Activated B cell treated with CpG ODN at 0.5 μM for 24 hours (primary cell): ENCODE measurements at regions not wholly inside any gene's neighbourhood (a gene's known extent, or its start where the extent isn't known, plus 50 kb on each side); places are given as distances from the start of the nearest gene placed in this dataset.

Source experiments
- ATAC-seq: fragments of 200-7000 bp; cut with Tn5 transposase; one replicate; pipeline ENCODE4 v1.10.0; 2021; ENCODE audit warnings: low read depth, mild to moderate bottlenecking, moderate library complexity
- CTCF ChIA-PET: fragments of 350-600 bp; sonication (Branson Sonifier 250); formaldehyde crosslinking; loops from one replicate; lab custom pipeline; 2021; ENCODE audit warnings: antibody characterized with exemption; lab: Charles Lee
- POLR2A ChIA-PET: fragments of 350-600 bp; sonication (Branson Sonifier 250); formaldehyde crosslinking; loops from one replicate; lab custom pipeline; 2021; ENCODE audit warnings: antibody characterized with exemption; lab: Charles Lee
- DNase-seq: peaks from one replicate; pipeline ENCODE4 v3.0.0; 2022
- H3K27ac Mint-ChIP-seq: one replicate; pipeline ENCODE4 v1.8.0; 2020; ENCODE audit warnings: mixed read lengths
- H3K27me3 Mint-ChIP-seq: one replicate; pipeline ENCODE4 v1.8.0; 2021; ENCODE audit warnings: mixed read lengths
- H3K36me3 Mint-ChIP-seq: one replicate; pipeline ENCODE4 v1.8.0; 2021; ENCODE audit warnings: low read depth, mixed read lengths
- H3K4me1 Mint-ChIP-seq: one replicate; pipeline ENCODE4 v1.8.0; 2021; ENCODE audit warnings: mixed read lengths
- H3K4me3 Mint-ChIP-seq: one replicate; pipeline ENCODE4 v1.8.0; 2020; ENCODE audit warnings: mild to moderate bottlenecking, mixed read lengths
- H3K9me3 Mint-ChIP-seq: one replicate; pipeline ENCODE4 v1.8.0; 2020; ENCODE audit warnings: mixed read lengths
- intact Hi-C: fragments of 100-400 bp; cut with micrococcal nuclease; formaldehyde crosslinking; loops from one replicate; pipeline ENCODE4 v1.15.1; 2024
- TF ChIP-seq, protein P1 (sequence below): fragments of 200-600 bp; IDR thresholded peaks from one replicate; pipeline ENCODE4 v1.8.0; 2022; ENCODE audit warnings: antibody characterized with exemption, mild to moderate bottlenecking

DNA sequence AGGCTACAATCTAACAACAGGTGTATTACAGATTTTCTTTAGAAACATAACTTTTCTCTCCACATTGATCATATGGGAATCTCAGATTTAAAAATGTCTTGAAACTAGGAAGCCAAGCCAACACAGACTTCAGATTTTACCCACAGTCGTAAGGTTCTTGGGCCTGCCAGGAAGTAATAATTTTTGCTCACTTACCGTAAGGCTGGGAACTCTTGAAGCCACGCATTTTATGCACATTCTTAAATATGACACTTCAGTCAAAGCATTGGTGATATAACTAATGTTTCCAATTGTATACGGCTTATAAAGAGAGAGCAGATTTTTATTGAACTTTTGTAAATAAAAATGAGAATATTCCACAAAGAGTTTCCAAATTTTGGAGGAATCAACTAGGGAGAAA, 328.9 kb upstream of the TRPC7 start:
- ChIA-PET CTCF (no interaction called here), POLR2A (no interaction called here)
- Mint-ChIP-seq H3K4me1 (no peaks in the 10 kb centered on the region), H3K36me3 (no peaks in the 10 kb centered on the region), H3K4me3 (no peak overlapping the region), H3K27me3 (no peaks in the 10 kb centered on the region), H3K27ac (no peak overlapping the region), H3K9me3 (peaks cover 3% of the 10 kb centered on the region)
- ATAC-seq (no peak), DNase-seq (no peak)
- TF ChIP-seq, protein P1, sequence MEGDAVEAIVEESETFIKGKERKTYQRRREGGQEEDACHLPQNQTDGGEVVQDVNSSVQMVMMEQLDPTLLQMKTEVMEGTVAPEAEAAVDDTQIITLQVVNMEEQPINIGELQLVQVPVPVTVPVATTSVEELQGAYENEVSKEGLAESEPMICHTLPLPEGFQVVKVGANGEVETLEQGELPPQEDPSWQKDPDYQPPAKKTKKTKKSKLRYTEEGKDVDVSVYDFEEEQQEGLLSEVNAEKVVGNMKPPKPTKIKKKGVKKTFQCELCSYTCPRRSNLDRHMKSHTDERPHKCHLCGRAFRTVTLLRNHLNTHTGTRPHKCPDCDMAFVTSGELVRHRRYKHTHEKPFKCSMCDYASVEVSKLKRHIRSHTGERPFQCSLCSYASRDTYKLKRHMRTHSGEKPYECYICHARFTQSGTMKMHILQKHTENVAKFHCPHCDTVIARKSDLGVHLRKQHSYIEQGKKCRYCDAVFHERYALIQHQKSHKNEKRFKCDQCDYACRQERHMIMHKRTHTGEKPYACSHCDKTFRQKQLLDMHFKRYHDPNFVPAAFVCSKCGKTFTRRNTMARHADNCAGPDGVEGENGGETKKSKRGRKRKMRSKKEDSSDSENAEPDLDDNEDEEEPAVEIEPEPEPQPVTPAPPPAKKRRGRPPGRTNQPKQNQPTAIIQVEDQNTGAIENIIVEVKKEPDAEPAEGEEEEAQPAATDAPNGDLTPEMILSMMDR: no peak
- intact Hi-C loops: no loop called here

DNA sequence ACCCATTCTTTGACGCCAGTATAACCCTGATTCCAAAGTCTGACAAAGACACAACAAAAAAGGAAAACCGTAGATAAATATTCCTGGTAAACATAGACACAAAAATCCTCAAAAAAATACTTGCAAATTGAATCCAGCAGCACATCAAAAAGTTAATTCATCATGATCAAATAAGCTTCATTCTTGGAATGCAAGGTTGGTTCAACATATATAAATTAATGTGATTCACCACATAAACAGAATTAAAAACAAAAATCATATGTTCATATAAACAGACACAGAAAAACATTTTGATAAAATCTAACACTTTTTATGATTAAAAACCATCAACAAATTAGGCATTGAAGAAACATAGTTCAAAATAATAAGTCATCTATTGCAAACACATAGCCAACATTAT, 324.2 kb upstream of the TRPC7 start:
- CTCF ChIA-PET: no interaction called here
- Mint-ChIP-seq H3K4me3 (no peak overlapping the region), H3K4me1 (no peaks in the 10 kb centered on the region), H3K27ac (no peak overlapping the region), H3K9me3 (peaks cover 15% of the 10 kb centered on the region), H3K27me3 (no peaks in the 10 kb centered on the region), H3K36me3 (no peaks in the 10 kb centered on the region)
- intact Hi-C loops: no loop called here
- ATAC-seq (no peak), DNase-seq (no peak)
- POLR2A ChIA-PET: no interaction called here
- TF ChIP-seq, protein P1: no peak

DNA sequence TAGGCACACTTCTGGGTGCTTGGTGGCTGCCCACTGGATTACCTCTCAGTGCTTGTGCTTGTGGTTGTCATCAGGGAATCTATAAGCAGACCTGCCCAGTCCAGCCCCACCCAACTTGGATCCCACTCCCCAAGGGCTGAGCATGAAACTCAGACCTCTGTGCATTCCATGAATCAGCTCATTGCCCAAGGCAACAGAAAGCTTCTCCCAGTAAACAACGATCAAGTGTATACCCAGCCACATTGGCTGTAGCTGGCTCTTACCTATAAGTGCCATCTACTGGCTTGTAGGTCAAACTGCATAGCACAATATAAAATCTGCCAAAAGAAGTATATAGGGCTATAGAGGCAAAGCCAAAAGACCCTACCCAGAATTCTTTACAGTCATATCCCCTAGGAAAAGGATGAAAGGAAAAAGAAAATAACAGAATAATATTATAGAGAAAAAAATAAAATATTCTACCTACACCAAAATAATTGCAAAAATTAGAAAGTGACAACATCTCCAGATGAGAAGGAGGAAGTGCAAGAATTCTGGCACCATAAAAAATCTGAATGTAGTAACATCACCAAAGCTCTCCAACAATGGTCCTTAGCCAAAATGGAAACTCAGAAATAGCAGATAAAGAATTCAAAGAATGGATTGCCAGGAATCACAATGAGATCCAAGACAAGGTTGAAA, 321.0 kb upstream of the TRPC7 start:
- DNase-seq (no peak), ATAC-seq (no peak)
- intact Hi-C loops: no loop called here
- H3K4me1 Mint-ChIP-seq: no peaks in the 10 kb centered on the region
- no peaks in the 10 kb centered on the region for H3K36me3 Mint-ChIP-seq
- H3K9me3 Mint-ChIP-seq: peaks cover 15% of the 10 kb centered on the region
- CTCF ChIA-PET: no interaction called here
- POLR2A ChIA-PET: no interaction called here
- H3K27ac Mint-ChIP-seq: no peak overlapping the region
- no peaks in the 10 kb centered on the region for H3K27me3 Mint-ChIP-seq
- TF ChIP-seq, protein P1: no peak
- H3K4me3 Mint-ChIP-seq: no peak overlapping the region

DNA sequence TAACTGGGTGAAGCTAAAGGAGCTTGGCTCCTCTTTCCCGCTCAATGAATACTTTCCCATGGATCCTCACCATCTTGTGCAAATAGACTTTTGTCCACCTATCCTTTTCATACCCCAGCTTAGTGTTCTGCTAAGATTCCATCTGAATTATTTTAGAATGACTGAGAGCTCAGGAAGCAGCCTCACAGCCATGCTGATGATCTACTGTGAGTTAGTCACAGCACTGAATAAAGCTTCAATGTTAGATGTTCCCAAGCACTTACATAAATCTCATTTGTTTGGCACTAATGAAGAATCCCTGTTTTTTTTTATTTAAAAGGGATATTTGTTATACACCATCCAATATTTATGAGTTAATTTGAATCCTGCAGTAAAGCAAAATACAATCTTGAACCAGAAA, 317.6 kb upstream of the TRPC7 start:
- ChIA-PET POLR2A (no interaction called here), CTCF (no interaction called here)
- TF ChIP-seq, protein P1: no peak
- intact Hi-C loops: no loop called here
- Mint-ChIP-seq H3K9me3 (peaks cover 10% of the 10 kb centered on the region), H3K4me3 (no peak overlapping the region), H3K27me3 (no peaks in the 10 kb centered on the region), H3K36me3 (no peaks in the 10 kb centered on the region), H3K4me1 (no peaks in the 10 kb centered on the region), H3K27ac (no peak overlapping the region)
- DNase-seq: no peak
- no peak for ATAC-seq

DNA sequence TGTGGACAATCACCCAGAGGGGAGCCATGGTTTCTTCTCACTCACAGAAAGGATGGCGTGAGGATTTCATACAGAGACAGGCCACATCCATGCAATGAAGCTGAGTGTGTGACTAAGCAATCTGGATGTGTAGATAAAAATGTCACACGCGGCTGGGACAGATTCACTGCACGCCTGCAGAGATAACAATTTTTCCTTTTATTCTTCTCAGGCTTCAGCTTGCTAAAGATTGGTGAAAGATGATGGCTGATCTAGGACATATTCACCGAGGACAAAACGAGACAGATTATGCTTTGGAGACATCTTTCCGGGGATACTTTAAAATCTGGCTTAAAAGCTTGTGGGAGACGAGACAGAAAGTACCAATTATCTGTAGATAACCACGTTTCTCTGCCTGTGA, 313.9 kb upstream of the TRPC7 start:
- no peak for ATAC-seq
- no peak for DNase-seq
- no peak overlapping the region for H3K27ac Mint-ChIP-seq
- no peaks in the 10 kb centered on the region for H3K4me1 Mint-ChIP-seq
- H3K4me3 Mint-ChIP-seq: no peak overlapping the region
- ChIA-PET POLR2A (no interaction called here), CTCF (no interaction called here)
- TF ChIP-seq, protein P1: no peak
- no peaks in the 10 kb centered on the region for H3K36me3 Mint-ChIP-seq
- intact Hi-C loops: no loop called here
- H3K9me3 Mint-ChIP-seq: peaks cover 2% of the 10 kb centered on the region
- H3K27me3 Mint-ChIP-seq: no peaks in the 10 kb centered on the region
